ENCODE measurements at regions not wholly inside any gene's neighbourhood (a gene's known extent, or its start where the extent isn't known, plus 50 kb on each side); places are given as distances from the start of the nearest gene placed in this dataset.

DNA sequence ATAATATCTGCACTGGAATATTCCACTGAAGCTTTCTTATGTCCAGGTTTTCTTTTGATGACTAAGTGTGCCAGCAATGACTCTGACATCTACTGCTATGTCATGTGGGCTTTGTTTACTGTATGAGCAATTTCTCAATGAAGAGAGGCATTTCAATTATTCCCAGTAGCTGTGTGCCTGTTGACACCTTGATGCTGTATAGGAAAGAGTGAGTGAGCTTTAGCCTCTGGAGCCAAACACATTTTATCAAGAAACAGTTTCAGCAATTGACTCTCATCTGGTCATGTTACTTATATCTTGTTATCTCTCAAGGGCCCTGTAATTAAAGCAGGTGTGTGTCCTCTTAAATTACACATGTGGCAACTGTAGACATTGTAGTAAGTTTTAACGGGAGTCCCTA is 493.2 kb upstream of the FANCL start:
- Histone ChIP-seq H3K4me3 (ENCODE audit: low read depth, low read length) (no peak overlapping the region), H3K36me3 (ENCODE audit: control insufficient read depth, insufficient read depth, low read length) (no peaks in the 10 kb centered on the region), H3K27me3 (ENCODE audit: control insufficient read depth, insufficient read depth, low read length) (no peaks in the 10 kb centered on the region)
- DNase-seq (ENCODE audit: low read depth): no peak
- TF ChIP-seq CTCF (IDR thresholded peaks at IDR 0.05; ENCODE audit: insufficient read depth, low read depth, low read length): no peak
- ChIA-PET POLR2A (no interaction called here), CTCF (no interaction called here)

- ChIA-PET CTCF (no interaction called here), POLR2A (no interaction called here)
- TF ChIP-seq CTCF (IDR thresholded peaks at IDR 0.05; ENCODE audit: insufficient read depth, low read depth, low read length): no peak
- Histone ChIP-seq H3K27me3 (ENCODE audit: control insufficient read depth, insufficient read depth, low read length) (no peaks in the 10 kb centered on the region), H3K36me3 (ENCODE audit: control insufficient read depth, insufficient read depth, low read length) (no peaks in the 10 kb centered on the region), H3K4me3 (ENCODE audit: low read depth, low read length) (no peak overlapping the region)
- DNase-seq (ENCODE audit: low read depth): no peak
Measured at GRCh38 chr2:58732999-58733398, 491.9 kb upstream of the FANCL start.

- TF ChIP-seq CTCF (IDR thresholded peaks at IDR 0.05; ENCODE audit: insufficient read depth, low read depth, low read length): no peak
- POLR2A ChIA-PET: no interaction called here
- DNase-seq (ENCODE audit: low read depth): no peak
- Histone ChIP-seq H3K36me3 (ENCODE audit: control insufficient read depth, insufficient read depth, low read length) (no peaks in the 10 kb centered on the region), H3K4me3 (ENCODE audit: low read depth, low read length) (no peak overlapping the region), H3K27me3 (ENCODE audit: control insufficient read depth, insufficient read depth, low read length) (no peaks in the 10 kb centered on the region)
- CTCF ChIA-PET: no interaction called here
Measured at GRCh38 chr2:58731488-58731869, 490.4 kb upstream of the FANCL start.

- DNase-seq (ENCODE audit: low read depth): no peak
- Histone ChIP-seq H3K36me3 (ENCODE audit: control insufficient read depth, insufficient read depth, low read length) (no peaks in the 10 kb centered on the region), H3K27me3 (ENCODE audit: control insufficient read depth, insufficient read depth, low read length) (no peaks in the 10 kb centered on the region), H3K4me3 (ENCODE audit: low read depth, low read length) (no peak overlapping the region)
- no peak for TF ChIP-seq CTCF (IDR thresholded peaks at IDR 0.05; ENCODE audit: insufficient read depth, low read depth, low read length)
- POLR2A ChIA-PET: no interaction called here
- CTCF ChIA-PET: no interaction called here
Measured at GRCh38 chr2:58730764-58731487, 489.8 kb upstream of the FANCL start.

DNA sequence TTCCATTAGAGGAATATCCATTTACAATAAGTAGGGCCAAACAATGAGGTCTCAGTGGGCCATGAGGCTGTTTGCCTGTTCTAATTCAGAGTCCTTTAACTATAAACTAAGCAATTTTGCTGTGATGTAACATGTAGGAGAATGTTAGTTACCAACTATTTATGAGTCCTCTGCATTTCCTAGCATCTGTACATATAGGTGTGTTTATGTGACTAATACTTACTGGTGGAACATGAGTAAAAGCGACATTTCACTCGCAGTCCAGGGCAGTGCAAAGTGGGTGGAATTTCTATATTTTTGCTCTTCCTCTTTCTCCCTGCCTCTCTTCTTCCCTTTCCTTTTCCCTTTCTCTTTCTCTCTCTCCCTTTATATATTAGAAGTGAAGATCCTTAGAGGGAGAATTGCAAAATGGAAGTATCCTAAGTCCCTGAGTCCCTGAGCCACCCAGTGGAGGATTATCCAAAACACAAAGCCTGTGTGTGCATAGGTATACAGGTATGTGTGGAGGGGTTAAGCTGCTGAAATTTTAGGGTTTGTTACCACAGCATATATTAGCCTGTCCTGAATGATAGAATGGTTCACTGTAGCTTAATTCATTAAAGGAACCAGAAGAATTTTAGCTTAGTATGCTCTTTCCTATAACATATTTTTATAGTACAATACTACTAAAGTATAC is 487.0 kb upstream of the FANCL start:
- CTCF ChIA-PET: no interaction called here
- TF ChIP-seq CTCF (IDR thresholded peaks at IDR 0.05; ENCODE audit: insufficient read depth, low read depth, low read length): no peak
- no peaks in the 10 kb centered on the region for H3K27me3 ChIP-seq (ENCODE audit: control insufficient read depth, insufficient read depth, low read length)
- no peak for DNase-seq (ENCODE audit: low read depth)
- no peak overlapping the region for H3K4me3 ChIP-seq (ENCODE audit: low read depth, low read length)
- H3K36me3 ChIP-seq (ENCODE audit: control insufficient read depth, insufficient read depth, low read length): no peaks in the 10 kb centered on the region
- POLR2A ChIA-PET: no interaction called here
